ENCODE measurements at regions not wholly inside any gene's neighbourhood (a gene's known extent, or its start where the extent isn't known, plus 50 kb on each side); places are given as distances from the start of the nearest gene placed in this dataset.

GRCh38 chr5:101430551-101430950 is 527.5 kb upstream of the ST8SIA4 start:
- TF ChIP-seq POLR2AphosphoS5 (IDR thresholded peaks at IDR 0.05; ENCODE audit: low read depth, low read length) (no peak), TAF1 (IDR thresholded peaks at IDR 0.05; ENCODE audit: borderline replicate concordance, insufficient read depth, low read length) (no peak), REST (IDR thresholded peaks at IDR 0.05; ENCODE audit: insufficient read depth in 1 of 2, low read depth in 2 of 2, low read length in 2 of 2) (no peak), FOXP2 (optimal IDR thresholded peaks at IDR 0.05; ENCODE audit: borderline replicate concordance, extremely low read depth, extremely low read length, insufficient read depth) (no peak)
